IPS DF 6.9 (cell line): ENCODE measurements at regions not wholly inside any gene's neighbourhood (a gene's known extent, or its start where the extent isn't known, plus 50 kb on each side); places are given as distances from the start of the nearest gene placed in this dataset.
A peak's percentile ranks its signal among the peaks of the same experiment; 100 is the strongest.

ENCODE experiments used
- DNase-seq: peaks from one replicate; pipeline ENCODE4 v3.0.0-alpha.2; 2013; ENCODE audit warnings: low read depth, low spot score
- H3K27ac ChIP-seq: one replicate; pipeline ENCODE4 v1.5.1; 2013; ENCODE audit warnings: low read length, control low read depth
- H3K27me3 ChIP-seq: 2 replicates; pipeline ENCODE4 v1.6.1; 2013; ENCODE audit warnings: mild to moderate bottlenecking, low read length; ENCODE audit not compliant: control insufficient read depth, insufficient read depth
- H3K36me3 ChIP-seq: 2 replicates; pipeline ENCODE4 v1.6.1; 2013; ENCODE audit warnings: low read length; ENCODE audit not compliant: control insufficient read depth, insufficient read depth
- H3K4me1 ChIP-seq: 2 replicates; pipeline ENCODE4 v1.6.1; 2013; ENCODE audit warnings: low read length; ENCODE audit not compliant: control insufficient read depth, insufficient read depth
- H3K4me3 ChIP-seq: 2 replicates; pipeline ENCODE4 v1.5.1; 2013; ENCODE audit warnings: mild to moderate bottlenecking, low read length
- H3K9me3 ChIP-seq: 2 replicates; pipeline ENCODE4 v1.6.1; 2013; ENCODE audit warnings: low read length, inconsistent platforms; ENCODE audit not compliant: control insufficient read depth, insufficient read depth
- WGBS: extraction: QIAGEN DNeasy Blood & Tissue Kit; methylation state at CpG from one replicate; pipeline ENCODE4 v1.1.7; 2013; ENCODE audit warnings: mixed read lengths, missing lambda C conversion rate; ENCODE audit not compliant: insufficient read length, insufficient coverage; 5-methylcytosine and 5-hydroxymethylcytosine counted together

DNA sequence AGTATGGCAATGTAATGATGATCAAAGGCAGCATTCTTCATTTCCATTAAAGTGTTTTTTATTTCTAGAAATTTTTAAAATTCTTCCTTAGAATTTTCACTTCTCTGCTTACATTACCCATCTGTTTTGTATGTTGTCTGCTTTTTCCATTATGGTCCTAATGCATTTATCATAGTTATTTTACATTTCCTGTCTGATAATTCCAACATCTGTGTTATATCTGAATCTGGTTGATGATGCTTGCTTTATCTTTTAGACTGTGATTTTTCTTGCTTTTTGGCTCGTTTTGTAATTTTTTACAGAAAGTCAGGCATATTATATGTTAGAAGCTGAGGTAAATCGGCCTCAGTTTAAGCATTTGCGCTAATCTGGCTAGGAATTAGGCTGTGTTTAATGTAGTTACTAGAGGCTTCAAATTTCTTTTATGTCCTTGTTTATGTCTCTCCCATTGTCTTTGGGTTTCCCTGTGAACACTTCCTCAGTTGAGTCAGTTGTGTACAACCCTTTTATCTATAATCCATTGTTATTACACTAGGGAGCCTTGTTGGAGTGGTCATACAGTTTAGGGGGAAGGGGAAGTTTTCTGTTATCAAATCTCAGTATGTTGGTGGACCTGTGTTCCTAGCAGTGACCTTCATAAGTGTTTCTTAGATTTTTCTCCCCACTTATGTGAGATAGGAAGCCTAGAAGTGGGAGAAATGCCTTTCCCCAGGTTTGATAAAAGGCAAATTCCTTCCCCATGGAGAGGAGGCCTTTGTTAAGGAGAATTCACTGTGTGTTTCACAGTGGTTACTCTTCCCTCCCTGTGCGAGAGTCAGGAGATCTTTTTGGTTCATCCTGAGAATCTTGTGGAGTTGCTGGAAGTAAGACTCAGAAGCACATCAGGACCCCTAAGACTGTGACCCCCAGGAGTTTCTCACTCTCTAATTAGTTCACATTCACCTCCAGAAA, 437.5 kb downstream of the INSC start:
- WGBS, result no CpG with 5 or more reads among the region's 4 CpGs
- H3K36me3 ChIP-seq, result no peaks in the 10 kb centered on the region
- H3K27me3 ChIP-seq, result no peaks in the 10 kb centered on the region
- H3K4me1 ChIP-seq, result no peaks in the 10 kb centered on the region
- no peak overlapping the region for H3K27ac ChIP-seq
- peak; percentile 37 for DNase-seq
- no peak overlapping the region for H3K4me3 ChIP-seq
- H3K9me3 ChIP-seq, result no peaks in the 10 kb centered on the region

DNA sequence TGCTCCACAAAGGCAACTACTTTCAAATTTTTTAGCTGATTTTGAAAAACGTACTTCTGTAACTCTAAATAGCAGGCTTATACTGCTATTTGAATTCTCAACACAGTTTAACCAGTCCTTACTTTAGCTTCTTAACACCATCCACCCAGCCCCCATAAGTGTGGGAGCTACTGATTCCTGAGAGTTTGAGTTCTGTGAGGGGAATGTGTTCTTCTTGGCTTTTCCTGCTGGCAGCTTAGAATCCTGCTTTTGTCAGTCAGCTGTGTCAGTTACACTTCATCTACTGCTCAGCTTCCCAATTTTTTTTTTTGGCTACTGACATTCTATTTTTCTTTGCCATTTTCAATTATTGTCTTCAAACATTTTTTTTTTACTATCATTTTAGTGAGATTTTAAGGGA, 440.4 kb downstream of the INSC start:
- no CpG with 5 or more reads among the region's 1 CpG for WGBS
- no peak overlapping the region for H3K4me3 ChIP-seq
- no peaks in the 10 kb centered on the region for H3K9me3 ChIP-seq
- H3K4me1 ChIP-seq, result no peaks in the 10 kb centered on the region; the same call in 1 of the 2 replicates
- H3K27me3 ChIP-seq, result no peaks in the 10 kb centered on the region
- no peak overlapping the region for H3K27ac ChIP-seq
- no peaks in the 10 kb centered on the region for H3K36me3 ChIP-seq
- no peak for DNase-seq

- no CpG with 5 or more reads among the region's 2 CpGs for WGBS
- no peak for DNase-seq
- Histone ChIP-seq H3K27ac (no peak overlapping the region), H3K36me3 (no peaks in the 10 kb centered on the region), H3K4me1 (no peaks in the 10 kb centered on the region; the same call in 1 of the 2 replicates), H3K4me3 (no peak overlapping the region), H3K27me3 (no peaks in the 10 kb centered on the region), H3K9me3 (no peaks in the 10 kb centered on the region)
Observed at GRCh38 chr11:15557457-15558230, 442.9 kb downstream of the INSC start.

DNA sequence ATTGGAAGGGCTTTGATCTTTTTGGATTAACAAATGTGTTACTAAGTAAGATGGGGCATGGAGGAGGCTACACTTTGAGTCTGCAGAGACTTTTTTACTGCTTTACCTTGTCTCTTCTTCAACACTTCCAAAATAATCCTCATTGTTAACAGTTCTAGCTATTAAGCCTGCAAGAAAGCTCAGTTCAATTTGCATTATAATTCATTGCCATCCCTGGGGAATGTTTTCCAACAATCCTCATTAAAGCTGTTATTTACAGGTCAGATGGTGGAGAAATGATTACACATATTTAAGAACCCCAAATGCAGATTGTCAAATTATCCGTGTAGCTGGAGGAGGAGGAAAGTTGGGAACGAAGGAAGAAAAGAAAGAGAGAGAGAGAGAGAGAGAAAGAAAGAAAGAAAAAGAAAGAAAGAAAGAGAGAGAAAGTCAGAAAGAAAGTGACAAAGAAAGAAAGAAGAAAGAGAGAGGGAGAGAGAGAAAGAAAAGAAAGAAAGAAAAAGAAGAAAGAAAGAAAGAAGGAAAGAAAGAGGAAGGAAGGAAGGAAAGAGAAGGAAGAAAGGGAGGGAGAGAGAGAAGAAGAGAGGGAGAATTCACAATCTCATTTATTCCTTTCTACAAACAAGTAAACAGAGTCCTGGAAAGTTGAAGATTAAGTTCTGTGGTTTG, 443.9 kb downstream of the INSC start:
- H3K27ac ChIP-seq, result no peak overlapping the region
- H3K9me3 ChIP-seq, result no peaks in the 10 kb centered on the region
- H3K4me3 ChIP-seq, result no peak overlapping the region
- 100% methylated on average over 1 of the region's 2 CpGs for WGBS
- H3K27me3 ChIP-seq, result no peaks in the 10 kb centered on the region
- no peaks in the 10 kb centered on the region; the same call in 1 of the 2 replicates for H3K4me1 ChIP-seq
- DNase-seq, result no peak
- H3K36me3 ChIP-seq, result no peaks in the 10 kb centered on the region

DNA sequence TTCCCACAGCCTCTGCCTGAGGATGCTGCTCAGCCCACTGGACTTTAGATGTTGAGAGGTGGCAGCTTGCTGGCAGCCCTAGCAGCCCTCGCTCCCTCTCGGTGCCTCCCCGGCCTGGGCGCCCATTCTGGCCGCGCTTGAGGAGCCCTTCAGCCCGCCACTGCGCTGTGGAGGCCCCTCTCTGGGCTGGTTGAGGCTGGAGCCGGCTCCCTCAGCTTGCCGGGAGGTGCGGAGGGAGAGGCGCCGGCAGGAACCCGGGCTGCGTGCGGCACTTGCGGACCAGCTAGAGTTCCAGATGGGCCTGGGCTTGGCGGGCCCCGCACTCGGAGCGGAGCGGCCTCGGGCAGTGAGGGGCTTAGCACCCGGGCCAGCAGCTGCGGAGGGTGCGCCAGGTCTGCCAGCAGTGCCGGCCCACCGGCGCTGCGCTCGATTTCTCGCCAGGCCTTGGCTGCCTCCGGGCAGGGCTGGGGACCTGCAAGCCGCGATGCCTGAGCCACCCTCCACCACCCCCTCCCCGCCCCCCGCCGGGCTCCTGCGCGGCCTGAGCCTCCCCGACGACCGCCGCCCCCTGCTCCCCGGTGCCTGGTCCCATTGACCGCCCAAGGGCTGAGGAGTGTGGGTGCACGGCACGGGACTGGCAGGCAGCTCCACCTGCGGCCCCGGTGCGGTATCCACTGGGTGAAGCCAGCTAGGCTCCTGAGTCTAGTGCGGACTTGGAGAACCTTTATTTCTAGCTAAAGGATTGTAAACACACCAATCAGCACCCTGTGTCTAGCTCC, 446.2 kb downstream of the INSC start:
- no peak for DNase-seq
- Histone ChIP-seq H3K4me3 (no peak overlapping the region), H3K36me3 (no peaks in the 10 kb centered on the region), H3K27ac (no peak overlapping the region), H3K9me3 (no peaks in the 10 kb centered on the region), H3K4me1 (no peaks in the 10 kb centered on the region; the same call in 1 of the 2 replicates), H3K27me3 (no peaks in the 10 kb centered on the region)
- WGBS, result no CpG with 5 or more reads among the region's 52 CpGs

DNA sequence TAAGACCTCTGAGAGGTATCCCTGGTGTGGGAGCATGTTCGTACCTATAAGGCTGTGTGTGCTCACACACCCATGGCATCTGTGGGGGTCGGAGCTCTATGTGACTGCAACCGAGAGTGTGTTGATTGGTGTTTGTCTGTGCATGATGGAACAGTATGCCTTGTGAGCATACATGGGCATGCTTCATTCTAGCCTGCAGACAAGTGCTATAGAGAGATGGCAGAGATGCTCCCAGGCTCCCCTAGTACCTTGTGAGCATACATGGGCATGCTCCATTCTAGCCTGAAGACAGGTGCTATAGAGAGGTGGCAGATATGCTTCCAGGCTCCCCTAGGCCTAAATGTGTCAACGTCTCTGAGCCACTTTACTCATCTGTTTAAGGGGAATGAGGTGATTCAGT, 447.5 kb downstream of the INSC start:
- H3K4me3 ChIP-seq, result no peak overlapping the region
- no peak overlapping the region for H3K27ac ChIP-seq
- no peaks in the 10 kb centered on the region for H3K36me3 ChIP-seq
- H3K4me1 ChIP-seq, result no peaks in the 10 kb centered on the region; the same call in 1 of the 2 replicates
- no peaks in the 10 kb centered on the region for H3K27me3 ChIP-seq
- no CpG with 5 or more reads among the region's 4 CpGs for WGBS
- no peak for DNase-seq
- H3K9me3 ChIP-seq, result no peaks in the 10 kb centered on the region

DNA sequence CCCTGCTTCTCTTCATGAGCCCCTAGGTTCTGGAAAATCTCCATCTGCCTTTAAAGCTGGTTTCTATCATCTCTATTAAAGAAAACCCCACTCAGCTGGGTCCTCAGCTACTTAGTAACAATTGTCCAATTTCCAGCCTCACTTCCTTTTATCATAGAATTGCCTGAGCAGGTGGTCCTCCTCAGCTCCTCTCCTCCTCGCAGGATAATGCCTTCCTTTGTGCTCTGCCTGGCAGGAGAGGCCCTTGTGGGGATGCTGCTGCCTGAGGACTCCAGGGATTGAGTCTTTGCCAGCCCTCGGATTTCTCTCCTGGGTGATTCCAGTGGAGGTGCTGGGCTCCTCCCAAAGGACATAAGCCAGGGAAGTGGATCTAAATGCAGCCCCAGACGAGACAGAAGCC, 448.3 kb downstream of the INSC start:
- Histone ChIP-seq H3K9me3 (no peaks in the 10 kb centered on the region), H3K27me3 (no peaks in the 10 kb centered on the region), H3K27ac (no peak overlapping the region), H3K36me3 (no peaks in the 10 kb centered on the region), H3K4me3 (no peak overlapping the region), H3K4me1 (no peaks in the 10 kb centered on the region; the same call in 1 of the 2 replicates)
- no CpG with 5 or more reads among the region's 3 CpGs for WGBS
- DNase-seq, result no peak

DNA sequence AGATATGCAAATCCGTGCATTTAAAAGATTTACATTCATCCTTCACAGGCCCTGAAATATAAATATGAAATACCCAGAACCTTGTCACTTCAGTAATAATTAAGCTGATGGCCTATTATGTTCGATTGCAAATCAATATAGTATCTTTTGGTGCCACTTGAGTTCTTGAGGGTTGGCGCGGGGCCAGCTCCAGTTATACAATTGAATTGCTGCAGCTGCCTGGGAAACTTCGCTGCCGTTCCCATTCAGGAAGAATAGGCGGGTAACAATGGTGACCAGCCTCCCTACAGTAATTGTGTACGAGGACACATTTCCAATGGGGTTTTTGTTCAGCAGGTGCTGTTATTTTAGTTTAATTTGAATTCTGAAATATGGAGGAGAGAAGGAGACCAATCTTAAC, 451.2 kb downstream of the INSC start:
- DNase-seq, result no peak
- Histone ChIP-seq H3K36me3 (no peaks in the 10 kb centered on the region), H3K9me3 (no peaks in the 10 kb centered on the region), H3K4me1 (no peaks in the 10 kb centered on the region), H3K27ac (no peak overlapping the region), H3K4me3 (no peak overlapping the region), H3K27me3 (no peaks in the 10 kb centered on the region)
- WGBS, result no CpG with 5 or more reads among the region's 8 CpGs

DNA sequence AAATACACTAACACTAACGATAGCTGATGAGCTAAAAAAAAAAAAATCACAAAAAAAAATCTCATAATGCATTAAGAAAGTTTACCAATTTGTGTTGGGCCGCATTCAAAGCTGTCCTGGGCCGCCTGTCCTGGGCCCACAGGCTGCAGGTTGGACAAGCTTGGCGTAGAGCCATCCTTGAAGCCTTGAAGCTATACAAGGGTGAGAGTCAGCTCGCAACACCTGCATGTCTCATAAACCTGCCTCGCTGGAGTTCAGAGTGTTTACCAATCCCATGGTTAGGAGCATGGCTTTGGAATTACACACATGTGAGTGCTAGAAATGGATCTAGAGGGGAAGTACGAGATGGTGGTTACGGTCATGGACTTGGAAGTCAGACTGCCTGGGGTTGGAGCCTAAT, 453.7 kb downstream of the INSC start:
- Histone ChIP-seq H3K4me3 (no peak overlapping the region), H3K36me3 (no peaks in the 10 kb centered on the region), H3K27me3 (no peaks in the 10 kb centered on the region), H3K4me1 (no peaks in the 10 kb centered on the region), H3K27ac (no peak overlapping the region), H3K9me3 (no peaks in the 10 kb centered on the region)
- DNase-seq, result no peak
- WGBS, result no CpG with 5 or more reads among the region's 8 CpGs
